ENCODE measurements at regions not wholly inside any gene's neighbourhood (a gene's known extent, or its start where the extent isn't known, plus 50 kb on each side); places are given as distances from the start of the nearest gene placed in this dataset.
A peak's percentile ranks its signal among the peaks of the same experiment; 100 is the strongest.

GRCh38 chr1:87595384-87595781 lies 266.7 kb downstream of the LMO4 start:
- ChIA-PET CTCF (no interaction called here), POLR2A (no interaction called here)
- H3K9me3 ChIP-seq (ENCODE audit: control insufficient read depth, insufficient read depth, low read depth, low read length): no peaks in the 10 kb centered on the region
- in situ Hi-C loops (cut with HindIII; ENCODE audit: low pct_unique_long_range_greater_than_20kb, low sequenced_read_pairs): no loop called here
- no peaks in the 10 kb centered on the region for H3K4me1 ChIP-seq (ENCODE audit: control insufficient read depth, insufficient read depth, low read length)
- ATAC-seq: no peak
- H3K27me3 ChIP-seq (ENCODE audit: control insufficient read depth, insufficient read depth, low read length): no peaks in the 10 kb centered on the region
- TF ChIP-seq TCF7L2 (IDR thresholded peaks at IDR 0.05; ENCODE audit: low read depth, low read length): no peak
- no peak for TF ChIP-seq SIN3A (IDR thresholded peaks at IDR 0.05; ENCODE audit: borderline replicate concordance, insufficient read depth, low read depth, low read length)
- no peak for TF ChIP-seq POLR2AphosphoS5 (IDR thresholded peaks at IDR 0.05; ENCODE audit: low read depth, low read length)
- TF ChIP-seq CTCF (IDR thresholded peaks at IDR 0.05): no peak
- no peak for TF ChIP-seq REST (IDR thresholded peaks at IDR 0.05; ENCODE audit: insufficient read depth in 1 of 2, low read depth in 2 of 2, low read length in 1 of 2)
- BruUV-seq (replicated peaks): no TSS peak
- DNase-seq (ENCODE audit: low read depth, low spot score): no peak
- no peaks in the 10 kb centered on the region for H3K36me3 ChIP-seq (ENCODE audit: control insufficient read depth, insufficient read depth, low read length)
- no peak overlapping the region for H3K27ac ChIP-seq (ENCODE audit: low read length)
- H3K4me3 ChIP-seq (ENCODE audit: low read depth in 2 of 2, low read length in 2 of 2): no peak overlapping the region
- intact Hi-C loops (cut with micrococcal nuclease; ENCODE audit: unreplicated experiment): no loop called here

- no peak overlapping the region for H3K4me3 ChIP-seq (ENCODE audit: low read depth in 2 of 2, low read length in 2 of 2)
- no peaks in the 10 kb centered on the region for H3K27me3 ChIP-seq (ENCODE audit: control insufficient read depth, insufficient read depth, low read length)
- ATAC-seq: no peak
- intact Hi-C loops (cut with micrococcal nuclease; ENCODE audit: unreplicated experiment) (no loop called here), in situ Hi-C loops (cut with HindIII; ENCODE audit: low pct_unique_long_range_greater_than_20kb, low sequenced_read_pairs) (no loop called here)
- 0 out of 2 replicates have a peak, but pooled peaks cover 3% of the 10 kb centered on the region for H3K4me1 ChIP-seq (ENCODE audit: control insufficient read depth, insufficient read depth, low read length)
- POLR2A ChIA-PET: no interaction called here
- DNase-seq (ENCODE audit: low read depth, low spot score): no peak
- no peak for TF ChIP-seq POLR2AphosphoS5 (IDR thresholded peaks at IDR 0.05; ENCODE audit: low read depth, low read length)
- TF ChIP-seq CTCF (IDR thresholded peaks at IDR 0.05): peak; percentile 35
- H3K9me3 ChIP-seq (ENCODE audit: control insufficient read depth, insufficient read depth, low read depth, low read length): no peaks in the 10 kb centered on the region
- H3K27ac ChIP-seq (ENCODE audit: low read length): no peak overlapping the region
- BruUV-seq (replicated peaks): no TSS peak
- CTCF ChIA-PET: no interaction called here
- H3K36me3 ChIP-seq (ENCODE audit: control insufficient read depth, insufficient read depth, low read length): no peaks in the 10 kb centered on the region
Measured at GRCh38 chr1:87598429-87598828, 269.7 kb downstream of the LMO4 start.

- DNase-seq (ENCODE audit: low read depth, low spot score): no peak
- TF ChIP-seq SIN3A (IDR thresholded peaks at IDR 0.05; ENCODE audit: borderline replicate concordance, insufficient read depth, low read depth, low read length): no peak
- no peak for TF ChIP-seq TCF7L2 (IDR thresholded peaks at IDR 0.05; ENCODE audit: low read depth, low read length)
- no peak for TF ChIP-seq REST (IDR thresholded peaks at IDR 0.05; ENCODE audit: insufficient read depth in 1 of 2, low read depth in 2 of 2, low read length in 1 of 2)
- TF ChIP-seq CTCF (IDR thresholded peaks at IDR 0.05): no peak
- no peak for TF ChIP-seq POLR2AphosphoS5 (IDR thresholded peaks at IDR 0.05; ENCODE audit: low read depth, low read length)
- Histone ChIP-seq H3K9me3 (ENCODE audit: control insufficient read depth, insufficient read depth, low read depth, low read length) (no peaks in the 10 kb centered on the region), H3K4me1 (ENCODE audit: control insufficient read depth, insufficient read depth, low read length) (0 out of 2 replicates have a peak, but pooled peaks cover 3% of the 10 kb centered on the region), H3K4me3 (ENCODE audit: low read depth in 2 of 2, low read length in 2 of 2) (no peak overlapping the region), H3K27me3 (ENCODE audit: control insufficient read depth, insufficient read depth, low read length) (no peaks in the 10 kb centered on the region), H3K36me3 (ENCODE audit: control insufficient read depth, insufficient read depth, low read length) (no peaks in the 10 kb centered on the region), H3K27ac (ENCODE audit: low read length) (no peak overlapping the region)
- ChIA-PET POLR2A (no interaction called here), CTCF (no interaction called here)
- no TSS peak for BruUV-seq (replicated peaks)
- no peak for ATAC-seq
- in situ Hi-C loops (cut with HindIII; ENCODE audit: low pct_unique_long_range_greater_than_20kb, low sequenced_read_pairs) (no loop called here), intact Hi-C loops (cut with micrococcal nuclease; ENCODE audit: unreplicated experiment) (no loop called here)
Measured at GRCh38 chr1:87599569-87599968, 270.9 kb downstream of the LMO4 start.

Measured in Panc1 (cell line).